Stimulated activated CD8-positive, alpha-beta memory T cell treated with anti-CD3 and anti-CD28 coated beads, Interleukin-4, amount 100 ng/mL, for 24 hours (primary cell): ENCODE measurements at regions not wholly inside any gene's neighbourhood (a gene's known extent, or its start where the extent isn't known, plus 50 kb on each side); places are given as distances from the start of the nearest gene placed in this dataset.
A peak's percentile ranks its signal among the peaks of the same experiment; 100 is the strongest.

Experiments used
- DNase-seq: peaks from one replicate; pipeline ENCODE4 v3.0.0-alpha.2; 2020; ENCODE audit warnings: low read depth

- no peak for DNase-seq
Measured at GRCh38 chr7:131897790-131898165, 341.4 kb upstream of the PODXL start.

GRCh38 chr7:131897016-131897789, 340.8 kb upstream of the PODXL start:
- DNase-seq: no peak

DNA sequence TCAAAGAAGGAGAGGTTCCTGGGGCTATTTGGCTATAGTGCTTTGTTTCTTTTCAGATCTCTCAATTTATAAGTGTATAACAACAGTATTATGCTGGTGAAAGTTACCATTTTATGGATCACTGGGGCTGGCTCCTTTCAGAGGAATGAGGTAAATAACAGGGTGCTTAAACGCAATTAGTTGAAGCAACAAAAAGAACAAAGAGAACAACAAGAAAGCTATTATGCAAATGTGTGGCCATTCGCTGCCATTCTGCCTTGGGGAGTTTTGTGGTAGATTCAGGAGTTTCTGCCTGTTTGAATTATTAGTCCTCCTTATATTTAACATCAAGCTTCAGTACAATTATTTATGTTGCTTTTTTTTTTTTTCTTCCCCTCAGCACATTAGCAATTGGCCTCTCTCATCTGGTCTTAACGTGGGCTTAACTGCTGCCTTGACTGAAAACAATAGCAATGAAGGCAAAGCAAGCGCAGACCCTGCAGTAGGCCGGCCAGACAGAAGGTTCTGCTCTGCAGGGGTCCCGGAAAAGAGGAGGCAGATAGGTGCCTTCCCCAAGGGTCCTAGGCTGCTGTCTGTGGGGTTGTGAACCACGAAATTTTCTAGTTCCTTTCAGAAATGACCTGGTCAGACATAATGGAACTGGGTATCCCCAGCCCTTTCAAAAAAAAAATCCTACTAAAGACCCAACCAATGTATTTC, 339.9 kb upstream of the PODXL start:
- DNase-seq: no peak

- no peak for DNase-seq
Measured at GRCh38 chr7:131895541-131896164, 339.2 kb upstream of the PODXL start.

DNA sequence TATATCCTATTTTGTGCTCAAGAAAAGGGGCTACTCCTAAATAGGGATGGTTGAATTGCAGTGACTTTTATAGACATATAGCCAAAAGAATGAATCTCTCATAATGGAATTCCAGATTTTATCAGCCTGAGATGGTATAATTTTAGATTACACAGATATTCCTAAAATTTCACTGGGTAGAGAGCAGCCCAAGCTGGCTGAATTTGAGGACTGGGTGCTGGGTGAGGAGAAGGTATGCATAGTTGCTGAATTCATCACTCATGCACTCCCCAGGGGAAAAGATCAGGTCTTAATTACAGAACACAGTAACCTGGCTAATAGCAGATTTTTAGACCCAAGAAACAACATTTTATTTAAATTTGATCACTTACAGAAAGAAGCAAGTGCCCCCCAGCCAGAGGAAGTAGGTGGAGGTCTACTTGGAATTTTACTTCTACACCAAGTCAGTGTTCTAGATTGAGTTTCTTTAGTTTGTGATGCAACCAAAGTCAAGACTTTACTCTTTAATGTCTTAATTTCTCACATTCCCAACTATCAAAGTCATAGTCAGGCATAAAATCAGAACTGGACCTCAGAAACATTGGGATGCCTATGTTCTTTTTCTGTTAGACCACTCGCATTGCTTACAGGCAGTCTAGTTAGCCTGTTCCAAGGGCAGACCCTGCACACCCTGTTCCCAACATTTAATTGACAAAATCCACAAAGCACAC, 337.4 kb upstream of the PODXL start:
- no peak for DNase-seq

- DNase-seq: no peak
Measured at GRCh38 chr7:131890176-131890575, 333.7 kb upstream of the PODXL start.

DNA sequence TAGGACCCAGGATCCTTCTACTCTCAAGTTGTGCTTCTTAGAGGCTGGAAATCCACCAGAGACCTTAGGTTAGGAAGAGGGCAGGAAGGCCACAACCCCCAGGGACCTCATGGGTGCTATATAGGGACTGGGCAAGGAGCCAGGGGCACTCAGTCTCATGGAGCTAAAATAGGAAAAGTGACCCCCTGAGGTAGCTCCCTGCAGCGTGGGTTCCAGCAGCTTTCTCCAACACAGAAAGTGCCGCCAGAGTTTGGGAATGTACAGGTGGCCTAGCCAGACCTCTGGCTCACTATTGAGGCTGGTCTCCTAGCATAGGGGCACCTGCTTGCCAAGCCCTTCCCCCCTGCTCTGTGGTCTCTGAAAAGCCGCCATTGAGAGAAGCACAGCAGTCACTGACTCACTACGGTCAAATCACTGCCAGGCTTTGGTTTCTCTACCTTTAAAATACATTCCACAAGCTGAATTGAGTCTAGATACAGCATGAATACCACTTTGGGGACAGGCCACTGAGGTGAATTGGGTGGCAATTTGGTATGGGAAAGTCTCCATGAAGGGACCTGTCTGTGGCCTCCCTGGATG, 333.2 kb upstream of the PODXL start:
- DNase-seq: no peak

DNA sequence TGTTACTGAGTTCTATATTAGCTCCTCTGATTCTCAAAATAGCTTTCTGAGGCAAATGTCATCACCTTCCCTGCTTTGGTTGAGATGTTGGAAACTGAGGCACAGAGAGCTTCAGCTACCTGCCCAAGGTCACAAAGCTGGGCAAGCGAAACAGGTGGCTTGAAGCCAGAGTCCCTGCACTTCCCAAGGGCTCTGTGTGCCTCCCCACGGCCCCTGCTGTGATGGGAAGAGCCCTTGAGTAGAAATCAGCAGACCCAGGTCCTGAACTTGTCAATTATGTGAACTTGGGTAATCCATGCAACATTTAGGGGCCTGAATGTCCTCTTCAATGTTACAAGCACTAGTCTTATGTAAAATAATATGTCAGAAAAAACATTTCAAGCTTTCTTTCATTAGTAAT, 327.3 kb upstream of the PODXL start:
- DNase-seq: no peak

- no peak for DNase-seq
Measured at GRCh38 chr7:131883196-131883595, 326.8 kb upstream of the PODXL start.

GRCh38 chr7:131882321-131882720, 325.9 kb upstream of the PODXL start:
- no peak for DNase-seq

- DNase-seq: no peak
Measured at GRCh38 chr7:131880078-131880477, 323.6 kb upstream of the PODXL start.

DNA sequence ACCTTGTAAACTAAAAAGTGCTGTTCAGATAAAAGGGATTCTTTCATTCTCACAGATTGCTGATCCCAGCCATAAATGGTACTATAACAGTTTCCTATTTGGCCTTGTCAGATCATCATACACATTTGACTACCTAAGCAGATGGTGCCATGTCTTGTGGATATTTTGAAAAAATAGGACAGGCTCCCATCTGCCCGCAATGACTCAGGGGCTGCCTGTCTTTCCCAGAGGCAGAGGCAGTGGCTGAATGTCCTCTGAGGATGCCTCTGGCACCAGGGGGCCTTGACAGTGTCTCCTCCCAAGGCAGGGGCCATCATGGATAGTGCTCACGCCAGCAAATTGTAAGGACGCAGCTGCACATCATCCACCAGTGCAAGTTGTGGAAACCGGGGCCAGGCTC, 323.0 kb upstream of the PODXL start:
- DNase-seq: no peak

GRCh38 chr7:131878777-131879176, 322.3 kb upstream of the PODXL start:
- DNase-seq: no peak

- no peak for DNase-seq
Measured at GRCh38 chr7:131873581-131873980, 317.2 kb upstream of the PODXL start.

DNA sequence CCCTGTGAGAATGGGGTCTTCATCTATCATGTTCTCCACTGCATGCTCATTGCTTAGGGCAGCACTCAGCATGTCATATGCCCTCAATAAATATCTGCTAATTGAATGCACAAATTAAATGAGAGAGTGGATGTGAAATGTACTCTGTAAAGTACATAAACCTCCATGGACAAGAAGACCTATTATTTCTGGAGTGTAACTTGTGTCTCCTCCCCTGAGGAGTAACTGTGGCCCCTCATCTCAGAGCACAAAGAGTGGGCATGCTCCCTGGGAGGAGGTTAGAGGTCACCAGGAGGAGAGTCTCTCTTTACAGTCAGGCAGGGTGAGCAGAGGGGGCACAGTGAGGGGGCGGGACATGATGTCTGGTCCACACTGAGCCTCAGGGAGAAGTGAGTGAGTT, 313.6 kb upstream of the PODXL start:
- DNase-seq: no peak

GRCh38 chr7:131869169-131869844, 312.9 kb upstream of the PODXL start:
- DNase-seq: no peak

DNA sequence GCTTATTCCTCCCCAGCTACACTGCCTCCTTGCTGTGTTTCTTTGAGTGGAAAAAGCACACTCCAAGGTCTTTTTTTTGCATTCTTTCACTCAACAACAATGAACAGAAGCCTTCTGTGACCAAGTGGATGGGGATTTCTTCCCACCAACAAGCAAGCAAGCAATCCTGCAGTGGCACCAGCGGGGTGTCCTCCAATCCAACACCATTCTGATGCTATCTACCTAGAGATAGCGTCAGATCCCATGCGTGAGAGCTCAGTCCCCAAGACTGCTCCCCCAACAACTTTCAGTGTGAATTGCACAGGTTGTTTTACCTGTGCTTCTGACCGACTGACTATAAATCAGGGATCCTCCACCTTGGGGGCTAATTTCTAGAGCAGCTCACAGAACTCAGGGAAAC, 311.0 kb upstream of the PODXL start:
- no peak for DNase-seq

- no peak for DNase-seq
Measured at GRCh38 chr7:131865911-131866310, 309.5 kb upstream of the PODXL start.

- no peak for DNase-seq
Measured at GRCh38 chr7:131861620-131862346, 305.4 kb upstream of the PODXL start.

DNA sequence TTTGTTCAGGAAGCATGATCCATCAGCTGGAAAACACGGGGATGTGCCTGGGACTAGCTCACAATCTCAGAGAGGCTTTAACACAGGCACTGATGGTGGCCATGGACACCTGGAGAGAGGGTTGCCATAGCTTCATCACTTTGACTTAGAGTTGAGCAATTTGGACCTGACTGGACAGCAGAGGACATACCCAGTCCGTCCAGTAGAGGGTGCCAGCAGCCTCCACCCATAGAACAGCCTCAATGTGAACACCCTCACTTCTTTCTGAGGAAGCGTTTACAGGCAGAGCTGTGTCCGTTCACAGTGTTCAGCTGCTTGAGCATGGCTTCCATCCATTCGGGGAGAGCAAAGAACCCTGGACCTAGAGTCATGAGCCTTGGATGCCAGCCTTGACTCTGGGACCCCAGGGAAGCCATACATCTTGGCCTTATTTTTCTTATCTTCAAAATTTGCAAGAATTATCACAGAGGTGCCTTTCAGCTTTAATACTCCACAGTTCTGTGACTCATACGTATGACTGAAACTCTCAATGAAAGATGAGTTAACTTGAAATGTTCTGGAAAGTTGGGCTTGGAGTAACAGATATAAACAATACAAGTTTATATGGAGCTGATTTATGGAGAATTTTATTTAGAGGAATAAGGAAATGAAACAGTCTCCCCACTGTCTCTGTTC, 302.9 kb upstream of the PODXL start:
- DNase-seq: peak; percentile 17
